Transverse colon (tissue), 4 donors: ENCODE measurements at regions not wholly inside any gene's neighbourhood (a gene's known extent, or its start where the extent isn't known, plus 50 kb on each side); places are given as distances from the start of the nearest gene placed in this dataset.

ENCODE experiments used
- DNase-seq: peaks from one replicate; pipeline ENCODE4 v3.0.0-alpha.2; 2019
- H3K27ac ChIP-seq, 4 donors: fragments of 200-600 bp; sonication (generic); 2 replicates each; pipeline ENCODE4 v1.5.1; 2016 to 2018; ENCODE audit warnings: inconsistent platforms in 4 of 4
- H3K27me3 ChIP-seq: fragments of 200-600 bp; sonication (generic); 2 replicates; pipeline ENCODE4 v1.5.1; 2017; ENCODE audit warnings: inconsistent platforms
- H3K36me3 ChIP-seq, 4 donors: fragments of 200-600 bp; sonication (generic); 2 replicates each; pipeline ENCODE4 v1.5.1; 2017 to 2019; ENCODE audit warnings: inconsistent platforms in 4 of 4
- H3K4me1 ChIP-seq, 4 donors: fragments of 200-600 bp; sonication (generic); 2 replicates each; pipeline ENCODE4 v1.5.1; 2017 to 2020; ENCODE audit warnings: inconsistent platforms in 4 of 4
- H3K4me3 ChIP-seq, 4 donors: fragments of 200-600 bp; sonication (generic); 1 replicate in 1 of 4; 2 replicates in 3 of 4; pipeline versions ENCODE4 v1.5.1 to v1.6.1; 2017 to 2019; ENCODE audit warnings: inconsistent platforms in 4 of 4
- H3K9me3 ChIP-seq, 2 donors: fragments of 200-600 bp; sonication (generic); 2 replicates each; pipeline ENCODE4 v1.5.1; 2017 to 2019; ENCODE audit warnings: inconsistent platforms in 2 of 2
- EP300 ChIP-seq: sonication (generic); formaldehyde crosslinking; IDR thresholded peaks from one replicate; pipeline ENCODE4 v1.6.1; 2017; ENCODE audit warnings: antibody characterized with exemption, low read depth
- POLR2A ChIP-seq: fragments of 450-650 bp; IDR thresholded peaks from one replicate; pipeline ENCODE4 v1.6.1; 2016; ENCODE audit warnings: antibody characterized with exemption, mild to moderate bottlenecking, moderate library complexity
- POLR2AphosphoS5 ChIP-seq, 3 donors: sonication (generic); formaldehyde crosslinking; IDR thresholded peaks; one replicate each; pipeline ENCODE4 v1.6.1; 2016; ENCODE audit warnings: antibody characterized with exemption in 3 of 3
- WGBS, 2 donors: methylation state at CpG; one replicate each; pipeline ENCODE4 v1.1.5; 2018; ENCODE audit warnings: low coverage in 1 of 2; 5-methylcytosine and 5-hydroxymethylcytosine counted together
- in situ Hi-C, 4 donors: fragments of 200-750 bp; cut with MboI; loops; one replicate each; pipeline versions ENCODE4 v1.15.0 to v1.15.1; 2017; ENCODE audit warnings: low sequenced_read_pairs in 3 of 4, low pct_ligation_motif_present in 1 of 4, low pct_unique_long_range_greater_than_20kb in 1 of 4
- intact Hi-C: fragments of 100-400 bp; cut with DNase I; formaldehyde crosslinking; loops from one replicate; pipeline ENCODE4 v1.15.1; 2023; ENCODE audit warnings: low total_unique reads
- TF ChIP-seq, protein P1 (sequence below), 5 experiments: fragments of 200-600 bp in 3 of 5; fragments of 450-650 bp in 2 of 5; sonication (generic) in 3 of 5; IDR thresholded peaks; 1 replicate in 2 of 5; 2 replicates in 3 of 5; pipeline ENCODE4 v1.5.1; 2016 to 2017; ENCODE audit warnings: antibody characterized with exemption in 5 of 5, inconsistent platforms in 3 of 5, mild to moderate bottlenecking in 2 of 5, moderate library complexity in 1 of 5

GRCh38 chr2:146128216-146128615 is 1608.3 kb upstream of the ZEB2 start:
- 75 to 86% methylated on average over 2 to 3 of the region's 3 CpGs for WGBS, 2 donors
- intact Hi-C loops: no loop called here
- no peaks in the 10 kb centered on the region for H3K27me3 ChIP-seq
- H3K4me1 ChIP-seq: no peaks in the 10 kb centered on the region
- no peak overlapping the region for H3K4me3 ChIP-seq
- DNase-seq: no peak
- TF ChIP-seq POLR2AphosphoS5 (IDR thresholded peaks at IDR 0.05) (no peak), POLR2A (no peak), EP300 (no peak)
- TF ChIP-seq, protein P1, sequence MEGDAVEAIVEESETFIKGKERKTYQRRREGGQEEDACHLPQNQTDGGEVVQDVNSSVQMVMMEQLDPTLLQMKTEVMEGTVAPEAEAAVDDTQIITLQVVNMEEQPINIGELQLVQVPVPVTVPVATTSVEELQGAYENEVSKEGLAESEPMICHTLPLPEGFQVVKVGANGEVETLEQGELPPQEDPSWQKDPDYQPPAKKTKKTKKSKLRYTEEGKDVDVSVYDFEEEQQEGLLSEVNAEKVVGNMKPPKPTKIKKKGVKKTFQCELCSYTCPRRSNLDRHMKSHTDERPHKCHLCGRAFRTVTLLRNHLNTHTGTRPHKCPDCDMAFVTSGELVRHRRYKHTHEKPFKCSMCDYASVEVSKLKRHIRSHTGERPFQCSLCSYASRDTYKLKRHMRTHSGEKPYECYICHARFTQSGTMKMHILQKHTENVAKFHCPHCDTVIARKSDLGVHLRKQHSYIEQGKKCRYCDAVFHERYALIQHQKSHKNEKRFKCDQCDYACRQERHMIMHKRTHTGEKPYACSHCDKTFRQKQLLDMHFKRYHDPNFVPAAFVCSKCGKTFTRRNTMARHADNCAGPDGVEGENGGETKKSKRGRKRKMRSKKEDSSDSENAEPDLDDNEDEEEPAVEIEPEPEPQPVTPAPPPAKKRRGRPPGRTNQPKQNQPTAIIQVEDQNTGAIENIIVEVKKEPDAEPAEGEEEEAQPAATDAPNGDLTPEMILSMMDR (IDR thresholded peaks at IDR 0.05): no peak
- in situ Hi-C loops: no loop called here
- H3K36me3 ChIP-seq: no peaks in the 10 kb centered on the region
- no peaks in the 10 kb centered on the region for H3K9me3 ChIP-seq
- no peak overlapping the region for H3K27ac ChIP-seq

DNA sequence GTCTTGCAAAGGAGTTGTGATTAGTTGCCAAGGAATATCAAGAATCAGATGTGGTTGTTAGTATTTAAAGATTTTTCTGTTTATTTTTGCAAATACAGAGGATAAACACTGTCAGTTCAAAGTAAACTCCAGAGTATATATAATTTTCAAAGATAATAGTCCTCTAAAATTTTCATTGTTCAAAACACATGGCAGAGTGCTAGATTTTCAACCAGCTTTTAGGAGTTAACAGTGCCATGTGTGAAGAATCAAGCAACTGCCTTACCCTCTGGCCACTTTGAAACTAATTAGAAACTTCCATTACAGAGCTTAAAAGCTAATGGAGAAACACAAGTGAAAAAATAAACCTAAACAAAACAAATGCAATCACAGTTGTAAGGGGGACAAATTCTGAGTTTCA is 1605.6 kb upstream of the ZEB2 start:
- Histone ChIP-seq H3K27me3 (no peaks in the 10 kb centered on the region), H3K9me3 (no peaks in the 10 kb centered on the region), H3K27ac (no peak overlapping the region), H3K36me3 (no peaks in the 10 kb centered on the region), H3K4me3 (no peak overlapping the region), H3K4me1 (no peaks in the 10 kb centered on the region)
- intact Hi-C loops: no loop called here
- in situ Hi-C loops: no loop called here
- no peak for DNase-seq
- TF ChIP-seq POLR2A (no peak), EP300 (no peak), POLR2AphosphoS5 (IDR thresholded peaks at IDR 0.05) (no peak)
- TF ChIP-seq, protein P1 (IDR thresholded peaks at IDR 0.05): no peak

DNA sequence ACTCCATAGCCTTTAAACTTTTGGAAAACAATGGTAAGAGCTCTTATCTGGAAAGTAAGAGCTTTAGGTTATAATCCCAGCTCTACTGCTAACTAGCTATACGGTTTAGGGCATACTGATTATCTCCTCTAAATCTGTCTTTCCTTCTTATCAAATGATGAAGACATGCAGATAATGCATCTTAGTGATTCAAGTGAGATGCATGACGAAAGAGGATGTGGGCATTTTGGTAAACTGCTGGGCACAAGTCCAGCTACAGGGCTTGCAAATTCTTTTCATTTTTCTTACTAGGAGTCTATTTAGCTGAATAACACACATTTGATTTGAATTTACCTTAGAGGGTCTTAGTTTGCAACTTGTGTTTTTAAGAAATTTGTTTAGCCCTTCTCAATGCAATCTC is 1604.8 kb upstream of the ZEB2 start:
- 59 to 63% methylated on average over 2 of the region's 2 CpGs for WGBS, 2 donors
- no peak overlapping the region for H3K4me3 ChIP-seq
- H3K27ac ChIP-seq: no peak overlapping the region
- TF ChIP-seq POLR2AphosphoS5 (IDR thresholded peaks at IDR 0.05) (no peak), POLR2A (no peak), EP300 (no peak)
- TF ChIP-seq, protein P1 (IDR thresholded peaks at IDR 0.05): no peak
- H3K27me3 ChIP-seq: no peaks in the 10 kb centered on the region
- DNase-seq: no peak
- H3K4me1 ChIP-seq: no peaks in the 10 kb centered on the region
- intact Hi-C loops (no loop called here), in situ Hi-C loops (no loop called here)
- no peaks in the 10 kb centered on the region for H3K36me3 ChIP-seq
- H3K9me3 ChIP-seq: no peaks in the 10 kb centered on the region

DNA sequence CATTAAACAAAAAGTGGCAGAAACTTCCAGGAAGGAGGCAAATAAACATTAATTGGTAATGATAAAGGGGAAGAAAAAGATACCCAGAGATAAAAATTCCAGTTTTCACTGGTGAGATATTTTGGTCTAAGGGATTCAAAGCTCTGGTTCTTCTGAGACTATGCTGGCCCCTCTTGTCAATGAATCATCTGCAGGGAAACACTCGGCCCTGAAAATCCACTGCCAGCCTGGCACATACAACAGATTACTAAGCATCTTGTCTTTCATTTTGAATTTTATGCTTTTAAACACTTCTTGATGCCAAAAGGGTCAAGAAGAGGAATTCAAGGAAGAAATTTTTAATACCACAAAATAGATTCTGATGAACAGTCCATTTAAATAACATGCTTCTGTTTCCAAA is 1603.8 kb upstream of the ZEB2 start:
- Histone ChIP-seq H3K27ac (no peak overlapping the region), H3K36me3 (no peaks in the 10 kb centered on the region), H3K27me3 (no peaks in the 10 kb centered on the region), H3K4me1 (no peaks in the 10 kb centered on the region), H3K4me3 (no peak overlapping the region), H3K9me3 (no peaks in the 10 kb centered on the region)
- 53 to 60% methylated on average over 1 of the region's 1 CpG for WGBS, 2 donors
- intact Hi-C loops: no loop called here
- DNase-seq: no peak
- TF ChIP-seq, protein P1 (IDR thresholded peaks at IDR 0.05): no peak
- TF ChIP-seq POLR2A (no peak), EP300 (no peak), POLR2AphosphoS5 (IDR thresholded peaks at IDR 0.05) (no peak)
- in situ Hi-C loops: no loop called here
